Chondrocyte (in vitro differentiated cells): ENCODE measurements at regions not wholly inside any gene's neighbourhood (a gene's known extent, or its start where the extent isn't known, plus 50 kb on each side); places are given as distances from the start of the nearest gene placed in this dataset.

ENCODE experiments used
- DNase-seq: peaks from one replicate; pipeline ENCODE4 v3.0.0; 2021; ENCODE audit warnings: mixed read lengths, low spot score
- H3K27ac Mint-ChIP-seq: one replicate; pipeline ENCODE4 v1.8.0; 2021; ENCODE audit warnings: mild to moderate bottlenecking, moderate library complexity, mixed read lengths; ENCODE audit not compliant: unreplicated experiment
- H3K27me3 Mint-ChIP-seq: 2 replicates; pipeline ENCODE4 v1.8.0; 2021; ENCODE audit warnings: low read depth, mixed read lengths
- H3K36me3 Mint-ChIP-seq: 2 replicates; pipeline ENCODE4 v1.8.0; 2021; ENCODE audit warnings: low read depth, mixed read lengths
- H3K4me1 Mint-ChIP-seq: 2 replicates; pipeline ENCODE4 v1.8.0; 2021; ENCODE audit warnings: low read depth, mild to moderate bottlenecking, mixed read lengths
- H3K4me3 Mint-ChIP-seq: one replicate; pipeline ENCODE4 v1.8.0; 2021; ENCODE audit warnings: mild to moderate bottlenecking, moderate library complexity, mixed read lengths; ENCODE audit not compliant: unreplicated experiment
- H3K9me3 Mint-ChIP-seq: 2 replicates; pipeline ENCODE4 v1.8.0; 2021; ENCODE audit warnings: low read depth, mixed read lengths
- CTCF ChIP-seq: fragments of 200-600 bp; sonication (generic); IDR thresholded peaks from 2 replicates; pipeline ENCODE4 v1.5.0; 2021; ENCODE audit warnings: antibody characterized with exemption, mild to moderate bottlenecking, moderate library complexity

DNA sequence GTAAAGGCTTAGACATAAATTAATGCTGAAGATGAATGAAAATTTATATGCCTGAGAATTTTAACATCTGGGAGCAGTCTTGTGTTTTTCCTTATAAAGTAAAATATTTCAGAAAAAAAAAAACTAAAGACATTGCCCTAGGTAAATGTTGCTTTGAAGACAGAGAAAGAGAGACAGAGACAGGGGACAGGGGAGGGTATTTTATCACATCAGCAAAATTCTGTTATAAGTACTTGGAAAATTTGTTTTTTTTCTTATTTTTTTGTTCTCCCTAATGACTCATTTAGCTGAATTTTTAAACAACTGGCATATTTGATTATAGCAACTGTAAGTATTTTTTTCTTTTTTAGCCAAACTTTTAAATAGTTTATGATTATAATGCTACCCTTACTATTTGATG is 1540.6 kb upstream of the GBE1 start:
- Mint-ChIP-seq H3K4me3 (no peak overlapping the region), H3K27ac (no peak overlapping the region), H3K27me3 (no peaks in the 10 kb centered on the region), H3K4me1 (peaks cover 6% of the 10 kb centered on the region), H3K9me3 (peaks cover 3% of the 10 kb centered on the region), H3K36me3 (no peaks in the 10 kb centered on the region)
- no peak for TF ChIP-seq CTCF
- no peak for DNase-seq

DNA sequence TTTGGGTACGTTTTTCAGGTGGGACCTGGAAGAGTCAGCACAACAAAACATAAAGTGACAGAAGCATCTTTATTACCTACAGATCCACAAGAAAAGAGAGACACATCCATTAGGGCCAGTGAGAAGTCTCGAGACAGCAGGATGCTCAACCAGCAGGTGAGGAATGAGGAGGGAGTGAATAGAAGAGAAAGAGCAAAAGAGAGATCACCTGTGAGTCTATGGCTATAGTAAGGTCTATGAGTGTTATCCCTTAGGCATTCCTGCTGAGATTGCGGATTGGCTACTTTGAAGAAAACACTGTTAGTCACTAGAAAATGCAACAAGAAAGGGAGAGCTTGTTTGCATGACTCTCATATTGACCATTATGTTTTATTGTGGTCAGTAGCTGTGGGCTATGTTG is 1556.2 kb upstream of the GBE1 start:
- no peaks in the 10 kb centered on the region for H3K27me3 Mint-ChIP-seq
- H3K9me3 Mint-ChIP-seq = peaks cover 5% of the 10 kb centered on the region
- no peak overlapping the region for H3K4me3 Mint-ChIP-seq
- peaks cover 3% of the 10 kb centered on the region for H3K4me1 Mint-ChIP-seq
- H3K36me3 Mint-ChIP-seq = no peaks in the 10 kb centered on the region
- H3K27ac Mint-ChIP-seq = no peak overlapping the region
- no peak for DNase-seq
- no peak for TF ChIP-seq CTCF

DNA sequence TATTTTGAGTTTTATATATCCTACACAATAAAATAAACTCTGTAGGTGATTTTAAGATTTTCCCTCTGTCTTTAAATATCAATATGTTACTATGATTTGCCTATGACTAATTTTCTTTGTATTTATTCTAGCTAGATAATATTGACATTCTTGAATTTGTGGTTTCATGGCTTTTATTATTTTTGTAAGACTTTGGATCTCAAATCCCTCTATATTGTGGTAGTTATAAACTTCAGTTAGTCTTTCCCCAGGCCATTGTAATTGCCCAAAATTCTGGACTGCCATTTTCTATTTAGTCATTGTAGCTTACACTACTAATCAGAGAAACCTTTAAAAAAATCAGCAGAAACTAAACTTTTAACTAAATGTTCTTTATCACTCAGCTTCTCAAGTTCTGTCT is 1559.3 kb upstream of the GBE1 start:
- H3K36me3 Mint-ChIP-seq = no peaks in the 10 kb centered on the region
- peaks cover 3% of the 10 kb centered on the region for H3K4me1 Mint-ChIP-seq
- H3K27ac Mint-ChIP-seq = no peak overlapping the region
- peaks cover 2% of the 10 kb centered on the region for H3K9me3 Mint-ChIP-seq
- no peak overlapping the region for H3K4me3 Mint-ChIP-seq
- DNase-seq = no peak
- TF ChIP-seq CTCF = no peak
- H3K27me3 Mint-ChIP-seq = no peaks in the 10 kb centered on the region

- H3K36me3 Mint-ChIP-seq = no peaks in the 10 kb centered on the region
- H3K27me3 Mint-ChIP-seq = no peaks in the 10 kb centered on the region
- TF ChIP-seq CTCF = no peak
- H3K4me1 Mint-ChIP-seq = peaks cover 3% of the 10 kb centered on the region
- H3K27ac Mint-ChIP-seq = no peak overlapping the region
- no peak overlapping the region for H3K4me3 Mint-ChIP-seq
- peaks cover 2% of the 10 kb centered on the region for H3K9me3 Mint-ChIP-seq
- DNase-seq = no peak
Observed at GRCh38 chr3:83321457-83321856, 1560.0 kb upstream of the GBE1 start.

GRCh38 chr3:83321891-83322290 is 1560.4 kb upstream of the GBE1 start:
- Mint-ChIP-seq H3K4me1 (peaks cover 3% of the 10 kb centered on the region), H3K9me3 (peaks cover 2% of the 10 kb centered on the region), H3K4me3 (no peak overlapping the region), H3K27me3 (no peaks in the 10 kb centered on the region), H3K27ac (no peak overlapping the region), H3K36me3 (no peaks in the 10 kb centered on the region)
- DNase-seq = no peak
- TF ChIP-seq CTCF = no peak
